Aorta (tissue), 5 donors: ENCODE measurements at regions not wholly inside any gene's neighbourhood (a gene's known extent, or its start where the extent isn't known, plus 50 kb on each side); places are given as distances from the start of the nearest gene placed in this dataset.
"Not testable (repeated sequence)": the region's sequence is repeated elsewhere in the genome, so short reads cannot be mapped to it uniquely, and the experiment has no call there.

ENCODE experiments used
- ATAC-seq: fragments of 200-7000 bp; cut with Tn5 transposase; one replicate; pipeline ENCODE4 v1.9.1; 2022; ENCODE audit warnings: moderate library complexity; ENCODE audit not compliant: low FRiP score
- DNase-seq, 2 donors: peaks; one replicate each; pipeline ENCODE4 v3.0.0-alpha.2; 2020
- H3K27ac ChIP-seq, 2 donors: one replicate each; pipeline ENCODE4 v1.5.1; 2013; ENCODE audit warnings: low read length in 2 of 2, mild to moderate bottlenecking in 2 of 2, moderate library complexity in 2 of 2, control low read depth in 1 of 2, inconsistent platforms in 1 of 2, low read depth in 1 of 2
- H3K27me3 ChIP-seq, 2 donors: one replicate each; pipeline ENCODE4 v1.6.1; 2013; ENCODE audit warnings: control low read depth in 1 of 2, low read length in 1 of 2, mild to moderate bottlenecking in 1 of 2, moderate library complexity in 1 of 2; ENCODE audit not compliant: insufficient read depth in 2 of 2, control insufficient read depth in 1 of 2
- H3K36me3 ChIP-seq, 2 donors: one replicate each; pipeline ENCODE4 v1.6.1; 2013; ENCODE audit warnings: control low read depth in 1 of 2, low read length in 1 of 2, mild to moderate bottlenecking in 1 of 2; ENCODE audit not compliant: insufficient read depth in 2 of 2, control insufficient read depth in 1 of 2
- H3K4me1 ChIP-seq, 2 donors: one replicate each; pipeline ENCODE4 v1.6.1; 2013; ENCODE audit warnings: low read length in 2 of 2, control low read depth in 1 of 2, mild to moderate bottlenecking in 1 of 2, moderate library complexity in 1 of 2; ENCODE audit not compliant: insufficient read depth in 2 of 2, control insufficient read depth in 1 of 2
- H3K4me3 ChIP-seq, 2 donors: one replicate each; pipeline ENCODE4 v1.5.1; 2013; ENCODE audit warnings: low read length in 2 of 2, control low read depth in 1 of 2, mild to moderate bottlenecking in 1 of 2
- H3K9me3 ChIP-seq: one replicate; pipeline ENCODE4 v1.6.1; 2013; ENCODE audit warnings: mild to moderate bottlenecking, low read length; ENCODE audit not compliant: control insufficient read depth
- WGBS, 2 donors: extraction: QIAGEN DNeasy Blood & Tissue Kit; methylation state at CpG; one replicate each; pipeline ENCODE4 v1.1.7; 2013; 5-methylcytosine and 5-hydroxymethylcytosine counted together
- intact Hi-C, 2 donors: fragments of 100-400 bp; cut with DNase I; formaldehyde crosslinking; loops; one replicate each; pipeline versions ENCODE4 v1.14.2 to v1.15.0; 2022
- donor health status: healthy with polysubstance abuse.
- donor health status: Bipolar disorder and iron deficiency.
- donor health status: DM: no; HTN: no; CAD: no.
- donor health status: DM: no; HTN: no; CAD: no.
- donor health status: DM: yes; HTN: yes; CAD: no.

DNA sequence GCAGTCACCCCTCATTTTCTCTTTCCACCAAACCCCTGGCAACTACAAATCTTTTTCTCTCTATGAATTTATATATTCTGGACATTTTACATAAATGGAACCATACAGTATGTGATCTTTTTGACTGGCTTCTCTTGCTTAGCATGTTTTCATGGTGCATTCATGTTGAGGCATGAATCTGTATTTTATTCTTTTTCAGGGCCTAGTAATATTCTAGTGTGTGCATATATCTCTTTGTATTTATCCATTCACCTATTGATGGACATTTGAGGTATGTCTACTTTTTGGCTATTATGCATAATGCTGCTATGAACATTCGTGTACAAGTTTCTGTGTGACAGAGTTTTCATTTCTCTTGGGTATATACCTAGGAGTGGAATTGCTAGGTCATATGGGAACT is 78.2 kb downstream of the HACD1 start:
- no peak for ATAC-seq
- intact Hi-C loops: no loop called here
- Histone ChIP-seq H3K27me3 (no peaks in the 10 kb centered on the region), H3K4me3 (no peak overlapping the region), H3K9me3 (no peaks in the 10 kb centered on the region), H3K4me1 (no peaks in the 10 kb centered on the region), H3K27ac (no peak overlapping the region), H3K36me3 (no peaks in the 10 kb centered on the region)
- 96 to 100% methylated on average over 1 of the region's 1 CpG for WGBS, 2 donors
- DNase-seq: no peak

DNA sequence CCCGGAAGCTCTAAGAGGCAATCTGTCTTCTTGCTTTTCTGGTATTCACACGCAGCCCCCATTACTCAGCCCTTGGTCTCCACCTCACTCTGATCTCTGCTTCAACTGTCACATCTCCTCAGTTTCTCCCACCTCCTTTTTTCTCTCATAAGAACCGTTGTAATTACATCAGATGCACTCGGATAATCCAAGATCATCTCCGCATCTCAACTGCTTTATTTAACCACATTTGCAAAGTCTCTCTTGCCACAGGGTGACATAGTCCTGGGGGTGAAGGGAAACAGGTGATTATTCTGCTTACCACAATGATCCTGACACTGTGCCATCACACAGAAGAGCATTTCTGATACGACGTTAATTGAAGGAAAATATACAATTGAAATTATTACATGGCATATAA is 79.9 kb downstream of the HACD1 start:
- Histone ChIP-seq H3K4me1 (no peaks in the 10 kb centered on the region), H3K4me3 (no peak overlapping the region), H3K9me3 (no peaks in the 10 kb centered on the region), H3K36me3 (no peaks in the 10 kb centered on the region), H3K27ac (no peak overlapping the region), H3K27me3 (no peaks in the 10 kb centered on the region)
- ATAC-seq (no peak), DNase-seq (no peak)
- intact Hi-C loops: no loop called here
- 77 to 79% methylated on average over 7 of the region's 7 CpGs for WGBS, 2 donors

DNA sequence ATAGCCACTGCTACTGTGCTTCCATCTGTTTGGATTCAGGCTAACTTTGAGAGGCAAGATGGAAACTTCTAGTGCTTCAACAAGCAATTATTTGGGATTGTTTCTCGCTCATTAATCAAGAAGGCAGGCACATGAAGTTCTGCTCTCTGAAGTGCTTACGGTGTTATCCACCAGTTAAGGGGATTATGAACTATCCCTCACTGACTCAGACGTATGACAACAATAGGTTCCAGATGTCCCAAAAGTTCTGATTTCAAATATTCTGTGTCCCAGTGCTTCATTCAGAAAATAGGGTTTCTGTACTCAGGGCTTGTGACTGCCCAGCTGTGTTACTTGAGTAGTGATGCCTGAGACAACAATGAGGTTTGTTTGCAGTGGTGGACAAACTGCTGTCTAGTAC is 81.0 kb downstream of the HACD1 start:
- H3K36me3 ChIP-seq: no peaks in the 10 kb centered on the region
- H3K9me3 ChIP-seq: no peaks in the 10 kb centered on the region
- intact Hi-C loops: no loop called here
- no peaks in the 10 kb centered on the region for H3K27me3 ChIP-seq
- H3K4me1 ChIP-seq: no peaks in the 10 kb centered on the region
- ATAC-seq (no peak), DNase-seq (no peak)
- 55 to 58% methylated on average over 3 of the region's 3 CpGs for WGBS, 2 donors
- no peak overlapping the region for H3K4me3 ChIP-seq
- H3K27ac ChIP-seq: no peak overlapping the region

DNA sequence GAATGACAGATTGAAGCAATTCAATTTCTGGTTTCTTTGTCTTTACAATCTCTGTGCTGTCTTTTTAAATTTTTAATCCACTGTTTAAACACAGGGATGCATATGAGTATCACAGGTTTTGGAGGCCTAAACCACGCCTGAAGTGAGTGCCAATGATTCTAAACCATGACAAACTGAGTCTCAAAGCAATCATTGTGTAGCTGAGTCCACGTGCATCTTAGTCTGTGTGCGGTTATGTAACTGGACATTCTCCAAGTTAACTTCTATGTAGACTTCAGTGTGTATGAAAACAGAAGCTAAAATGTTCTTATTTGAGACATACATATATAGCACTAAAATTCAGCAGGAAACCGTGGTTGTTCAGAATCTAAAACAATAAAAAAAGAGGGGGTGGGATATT is 79.3 kb upstream of the ST8SIA6 start:
- Histone ChIP-seq H3K36me3 (no peaks in the 10 kb centered on the region), H3K27ac (no peak overlapping the region), H3K4me1 (no peaks in the 10 kb centered on the region), H3K4me3 (no peak overlapping the region), H3K27me3 (no peaks in the 10 kb centered on the region), H3K9me3 (no peaks in the 10 kb centered on the region)
- ATAC-seq: no peak
- DNase-seq: no peak
- 50% methylated on average over 4 of the region's 4 CpGs for WGBS, 2 donors
- intact Hi-C loops: no loop called here

DNA sequence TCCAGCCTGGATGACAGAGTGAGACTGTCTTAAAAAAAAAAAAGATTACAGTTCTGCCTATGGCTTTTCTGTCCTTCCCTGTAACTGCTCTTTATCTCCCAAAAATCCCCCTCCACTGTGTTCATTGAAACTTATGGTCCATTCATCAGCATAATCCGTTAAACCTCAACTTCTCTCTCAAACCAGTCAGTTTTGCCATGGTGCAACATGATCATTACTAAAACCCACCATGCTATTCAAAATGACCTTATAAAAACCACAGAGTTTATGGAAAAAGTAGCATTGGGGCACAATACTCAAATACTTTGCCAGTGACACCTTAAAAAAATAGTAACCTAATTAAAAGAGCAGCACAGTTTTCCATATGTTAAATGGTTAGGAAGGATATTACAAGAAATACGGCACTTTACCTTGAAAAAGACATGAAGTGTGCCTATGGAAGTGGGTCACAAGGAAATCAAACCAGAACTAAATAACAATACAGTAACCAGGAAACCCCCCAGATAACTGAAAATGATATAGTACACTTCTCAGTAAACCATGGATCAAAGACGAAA is 74.0 kb upstream of the ST8SIA6 start:
- Histone ChIP-seq H3K27me3 (no peaks in the 10 kb centered on the region), H3K36me3 (no peaks in the 10 kb centered on the region), H3K4me1 (no peaks in the 10 kb centered on the region), H3K9me3 (no peaks in the 10 kb centered on the region), H3K27ac (no peak overlapping the region), H3K4me3 (no peak overlapping the region)
- intact Hi-C loops: no loop called here
- DNase-seq (no peak), ATAC-seq (no peak)
- 87 to 89% methylated on average over 3 of the region's 3 CpGs for WGBS, 2 donors

DNA sequence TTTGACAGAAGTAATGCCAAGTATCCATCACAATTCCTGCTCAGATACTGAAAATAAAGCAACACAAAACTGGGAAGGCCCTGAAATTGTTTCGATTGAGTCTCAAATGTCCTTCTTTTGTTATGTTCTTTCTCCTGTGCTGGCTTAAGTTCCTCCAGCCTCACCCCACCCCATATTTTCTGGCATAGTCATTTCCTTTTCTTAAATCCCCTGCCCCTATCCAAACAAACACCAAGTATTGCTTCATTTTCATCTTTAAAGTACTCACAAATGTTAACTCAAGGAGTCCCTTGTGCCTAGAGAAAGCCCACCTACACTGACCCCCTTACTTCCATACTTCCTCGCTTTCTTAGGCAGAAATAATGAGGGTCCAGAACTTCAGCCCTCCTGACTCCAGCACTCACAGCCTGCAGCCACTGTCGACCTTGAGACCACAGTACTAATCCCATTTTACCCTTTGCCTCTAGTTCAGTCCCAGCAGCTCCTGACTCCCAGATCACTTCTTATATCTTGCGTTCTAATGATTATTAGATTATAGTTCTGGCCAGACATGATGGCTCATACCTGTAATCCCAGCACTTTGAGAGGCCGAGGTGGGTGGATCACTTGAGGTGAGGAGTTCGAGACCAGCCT is 73.2 kb upstream of the ST8SIA6 start:
- Histone ChIP-seq H3K27ac (no peak overlapping the region), H3K27me3 (no peaks in the 10 kb centered on the region), H3K4me1 (no peaks in the 10 kb centered on the region), H3K36me3 (no peaks in the 10 kb centered on the region), H3K4me3 (no peak overlapping the region), H3K9me3 (no peaks in the 10 kb centered on the region)
- intact Hi-C loops: no loop called here
- DNase-seq: no peak
- no peak for ATAC-seq
- 78 to 80% methylated on average over 6 of the region's 6 CpGs for WGBS, 2 donors

DNA sequence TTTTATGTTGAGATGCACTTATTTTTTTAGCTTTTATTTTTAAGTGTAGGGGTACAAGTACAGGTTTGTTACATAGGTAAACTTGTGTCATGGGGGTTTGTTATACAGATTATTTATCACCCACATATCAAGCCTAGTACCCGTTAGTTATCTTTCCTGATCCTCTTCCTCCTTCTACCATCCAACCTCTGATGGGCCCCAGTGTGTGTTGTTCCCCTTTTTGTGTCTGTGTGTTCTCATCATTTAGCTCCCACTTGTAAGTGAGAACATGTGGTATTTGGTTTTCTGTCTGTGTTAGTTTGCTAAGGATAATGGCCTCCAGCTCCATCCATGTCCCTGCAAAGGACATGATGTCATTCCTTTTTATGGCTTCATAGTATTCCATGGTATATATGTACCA is 72.2 kb upstream of the ST8SIA6 start:
- H3K36me3 ChIP-seq, H3K27ac ChIP-seq, H3K27me3 ChIP-seq, H3K4me3 ChIP-seq, ATAC-seq, DNase-seq, intact Hi-C loops, H3K4me1 ChIP-seq, H3K9me3 ChIP-seq: not testable (repeated sequence)
- WGBS, 2 donors: 80 to 88% methylated on average over 1 of the region's 1 CpG

DNA sequence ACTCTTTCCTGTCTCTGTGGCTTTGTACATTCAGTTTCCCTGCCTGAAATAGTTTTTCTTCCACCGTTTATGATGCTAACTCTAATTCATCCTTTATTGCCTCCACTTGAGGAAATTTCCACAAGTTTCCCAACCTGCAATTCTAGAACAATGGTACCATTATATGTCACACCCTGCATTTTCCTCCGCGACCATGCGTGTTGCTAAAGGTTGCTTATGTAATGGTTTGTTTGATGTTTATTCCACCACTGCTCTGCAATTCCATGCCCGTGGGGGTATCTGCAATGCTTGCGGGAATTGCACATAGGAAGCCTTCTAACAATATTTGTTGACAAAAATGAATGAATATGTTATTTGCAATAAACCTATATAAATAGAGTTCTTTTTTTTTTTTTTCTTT is 69.5 kb upstream of the ST8SIA6 start:
- Histone ChIP-seq H3K27me3 (no peaks in the 10 kb centered on the region), H3K36me3 (no peaks in the 10 kb centered on the region), H3K9me3 (no peaks in the 10 kb centered on the region), H3K4me3 (no peak overlapping the region), H3K27ac (no peak overlapping the region), H3K4me1 (no peaks in the 10 kb centered on the region)
- ATAC-seq: no peak
- DNase-seq: no peak
- WGBS, 2 donors: 83 to 88% methylated on average over 6 of the region's 6 CpGs
- intact Hi-C loops: no loop called here

DNA sequence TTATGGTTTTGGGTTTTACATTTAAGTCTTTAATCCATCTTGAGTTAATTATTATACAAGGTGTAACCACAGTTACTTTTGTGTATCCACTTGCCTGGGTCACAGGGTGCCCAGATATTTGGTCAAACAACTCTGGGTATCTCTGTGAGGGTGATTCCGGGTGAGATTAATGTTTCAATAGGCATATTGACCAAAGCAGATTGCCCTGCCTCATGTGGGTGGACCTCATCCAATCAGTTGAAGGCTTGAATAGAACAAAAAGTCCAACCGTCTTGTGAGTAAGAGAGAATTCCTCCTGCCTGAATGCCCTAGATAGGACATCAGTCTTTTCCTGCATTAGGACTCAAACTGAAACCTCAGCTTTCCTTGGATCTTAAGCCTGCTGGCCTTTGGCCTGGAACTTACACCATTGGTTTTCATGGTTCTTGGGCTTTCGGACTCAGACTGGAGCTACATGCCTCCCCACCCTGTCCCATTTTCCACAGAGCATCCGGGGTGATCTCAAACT is 68.9 kb upstream of the ST8SIA6 start:
- Histone ChIP-seq H3K4me1 (no peaks in the 10 kb centered on the region), H3K27me3 (no peaks in the 10 kb centered on the region), H3K27ac (no peak overlapping the region), H3K36me3 (no peaks in the 10 kb centered on the region), H3K4me3 (no peak overlapping the region), H3K9me3 (no peaks in the 10 kb centered on the region)
- intact Hi-C loops: no loop called here
- ATAC-seq: no peak
- WGBS, 2 donors: 90 to 93% methylated on average over 4 of the region's 4 CpGs
- DNase-seq: no peak
